ENCODE measurements at regions not wholly inside any gene's neighbourhood (a gene's known extent, or its start where the extent isn't known, plus 50 kb on each side); places are given as distances from the start of the nearest gene placed in this dataset.

GRCh38 chr7:136588216-136588615 lies 280.2 kb upstream of the CHRM2 start:
- Histone ChIP-seq H2AK9ac (replicated peaks; ENCODE audit: low read depth, low read length, poor library complexity) (no peak overlapping the region), H3K14ac (replicated peaks; ENCODE audit: low read depth, low read length) (no peak overlapping the region), H4K5ac (ENCODE audit: low read depth, low read length) (no peak overlapping the region), H2BK5ac (ENCODE audit: low read depth, low read length, poor library complexity, severe bottlenecking) (no peak overlapping the region), H2AFZ (replicated peaks; ENCODE audit: low read length, poor library complexity) (no peak overlapping the region), H3K4ac (ENCODE audit: low read depth, low read length) (no peak overlapping the region), H2AK5ac (ENCODE audit: low read depth, low read length) (no peak overlapping the region), H3K9me1 (ENCODE audit: insufficient read depth, low read length) (no peaks in the 10 kb centered on the region), H4K20me1 (ENCODE audit: insufficient read depth, low read length) (no peaks in the 10 kb centered on the region), H3K56ac (ENCODE audit: extremely low read depth, insufficient read depth, low read length) (no peak overlapping the region), H3K36me3 (ENCODE audit: control insufficient read depth, insufficient read depth, low read length) (no peaks in the 10 kb centered on the region), H3K4me1 (ENCODE audit: control insufficient read depth, insufficient read depth, low read length) (no peaks in the 10 kb centered on the region; the same call in 1 of the 2 replicates), H3K79me1 (ENCODE audit: low read depth in 1 of 2, low read length in 2 of 2) (no peaks in the 10 kb centered on the region), H3K9ac (ENCODE audit: low read depth, low read length) (no peak overlapping the region), H3K27ac (ENCODE audit: insufficient read depth, low read length) (no peak overlapping the region), H3K23ac (ENCODE audit: low read depth, low read length) (no peak overlapping the region), H4K8ac (ENCODE audit: low read depth in 2 of 2, low read length in 2 of 2) (no peak overlapping the region), H2BK120ac (ENCODE audit: low read depth, low read length) (no peak overlapping the region), H2BK20ac (ENCODE audit: low read depth, low read length) (no peak overlapping the region), H3K9me3 (ENCODE audit: control insufficient read depth, insufficient read depth, low read length) (no peaks in the 10 kb centered on the region), H3K4me3 (ENCODE audit: insufficient read depth, low read depth, low read length) (no peak overlapping the region), H3K4me2 (ENCODE audit: low read depth, low read length) (no peak overlapping the region; the same call in 1 of the 2 replicates), H2BK15ac (ENCODE audit: low read depth, low read length) (no peak overlapping the region), H3K27me3 (ENCODE audit: control insufficient read depth, insufficient read depth, low read length) (no peaks in the 10 kb centered on the region), H4K91ac (ENCODE audit: insufficient read depth, low read depth, low read length) (no peak overlapping the region), H3K18ac (ENCODE audit: low read depth, low read length) (no peak overlapping the region)
- ChIA-PET CTCF (no interaction called here), POLR2A (ENCODE audit: unreplicated experiment) (no interaction called here)
- in situ Hi-C loops (cut with MboI; ENCODE audit: low sequenced_read_pairs) = no loop called here
- WGBS, 2 experiments (ENCODE audit: extremely low coverage in 2 of 2, insufficient read length in 1 of 2) = no CpG with 5 or more reads among the region's 2 CpGs
- TF ChIP-seq RAD21 (IDR thresholded peaks at IDR 0.05; ENCODE audit: low read length) (no peak), RFX5 (IDR thresholded peaks at IDR 0.05; ENCODE audit: low read depth, low read length) (no peak), CTCF (conservative IDR thresholded peaks at IDR 0.05; ENCODE audit: low read depth, low read length) (no peak), RCOR1 (IDR thresholded peaks at IDR 0.05; ENCODE audit: insufficient replicate concordance, low read length) (no peak), ELK1 (IDR thresholded peaks at IDR 0.05; ENCODE audit: borderline replicate concordance, low read depth, low read length) (no peak), MAFK (IDR thresholded peaks at IDR 0.05; ENCODE audit: low read depth, low read length) (no peak)
- dilution Hi-C loops (cut with HindIII; ENCODE audit: low sequenced_read_pairs, unreplicated experiment) = no loop called here
- ATAC-seq (ENCODE audit: low read depth) (no peak), DNase-seq (no peak)
- intact Hi-C loops (cut with micrococcal nuclease) = no loop called here
- BruUV-seq (replicated peaks) = no TSS peak
